Neural cell (in vitro differentiated cells): ENCODE measurements at regions not wholly inside any gene's neighbourhood (a gene's known extent, or its start where the extent isn't known, plus 50 kb on each side); places are given as distances from the start of the nearest gene placed in this dataset.

Source experiments
- EP300 ChIP-seq: fragments of 450-650 bp; conservative IDR thresholded peaks from 2 replicates; pipeline ENCODE4 v1.6.1; 2014; ENCODE audit warnings: antibody characterized with exemption, mild to moderate bottlenecking, moderate library complexity; ENCODE audit not compliant: poor library complexity, severe bottlenecking
- EZH2 ChIP-seq: fragments of 200-600, 300-800 bp; shearing (Covaris generic), sonication (generic); IDR thresholded peaks from 2 replicates; pipeline ENCODE4 v1.6.1; 2014; ENCODE audit warnings: antibody characterized with exemption, low read length, borderline replicate concordance, mild to moderate bottlenecking; ENCODE audit not compliant: insufficient read depth, poor library complexity, severe bottlenecking
- POLR2AphosphoS5 ChIP-seq: IDR thresholded peaks from 2 replicates; pipeline ENCODE4 v1.6.1; 2012
- TF ChIP-seq, protein P1 (sequence below): fragments of 450-650 bp; IDR thresholded peaks from 2 replicates; pipeline ENCODE4 v1.5.1; 2014; ENCODE audit warnings: antibody characterized with exemption, mild to moderate bottlenecking, moderate library complexity; ENCODE audit not compliant: poor library complexity, severe bottlenecking
- TF ChIP-seq, protein P2 (sequence below): IDR thresholded peaks from 2 replicates; pipeline ENCODE4 v1.6.1; 2012; ENCODE audit warnings: borderline replicate concordance

DNA sequence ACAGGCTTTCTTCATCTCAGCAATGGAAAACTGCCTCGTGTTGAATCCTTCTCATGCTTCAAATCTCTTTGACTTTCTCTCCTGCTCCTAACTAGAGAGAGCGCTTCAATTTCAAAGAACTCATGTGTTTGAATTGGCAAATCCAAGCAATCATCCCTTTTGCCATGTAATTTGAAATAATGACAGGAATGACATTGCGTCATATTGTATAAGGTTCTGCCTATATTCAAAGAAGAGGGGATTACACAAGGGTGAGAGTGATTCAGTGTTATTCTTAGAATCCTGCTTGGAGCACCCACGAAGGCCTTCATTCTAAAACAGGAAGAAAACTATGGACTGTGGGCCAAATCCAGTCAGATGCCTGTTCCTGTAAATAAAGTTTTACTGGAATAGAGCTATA is 720.6 kb downstream of the JRKL start:
- TF ChIP-seq, protein P1, sequence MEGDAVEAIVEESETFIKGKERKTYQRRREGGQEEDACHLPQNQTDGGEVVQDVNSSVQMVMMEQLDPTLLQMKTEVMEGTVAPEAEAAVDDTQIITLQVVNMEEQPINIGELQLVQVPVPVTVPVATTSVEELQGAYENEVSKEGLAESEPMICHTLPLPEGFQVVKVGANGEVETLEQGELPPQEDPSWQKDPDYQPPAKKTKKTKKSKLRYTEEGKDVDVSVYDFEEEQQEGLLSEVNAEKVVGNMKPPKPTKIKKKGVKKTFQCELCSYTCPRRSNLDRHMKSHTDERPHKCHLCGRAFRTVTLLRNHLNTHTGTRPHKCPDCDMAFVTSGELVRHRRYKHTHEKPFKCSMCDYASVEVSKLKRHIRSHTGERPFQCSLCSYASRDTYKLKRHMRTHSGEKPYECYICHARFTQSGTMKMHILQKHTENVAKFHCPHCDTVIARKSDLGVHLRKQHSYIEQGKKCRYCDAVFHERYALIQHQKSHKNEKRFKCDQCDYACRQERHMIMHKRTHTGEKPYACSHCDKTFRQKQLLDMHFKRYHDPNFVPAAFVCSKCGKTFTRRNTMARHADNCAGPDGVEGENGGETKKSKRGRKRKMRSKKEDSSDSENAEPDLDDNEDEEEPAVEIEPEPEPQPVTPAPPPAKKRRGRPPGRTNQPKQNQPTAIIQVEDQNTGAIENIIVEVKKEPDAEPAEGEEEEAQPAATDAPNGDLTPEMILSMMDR = no peak
- TF ChIP-seq EZH2 = no peak
- TF ChIP-seq, protein P2, sequence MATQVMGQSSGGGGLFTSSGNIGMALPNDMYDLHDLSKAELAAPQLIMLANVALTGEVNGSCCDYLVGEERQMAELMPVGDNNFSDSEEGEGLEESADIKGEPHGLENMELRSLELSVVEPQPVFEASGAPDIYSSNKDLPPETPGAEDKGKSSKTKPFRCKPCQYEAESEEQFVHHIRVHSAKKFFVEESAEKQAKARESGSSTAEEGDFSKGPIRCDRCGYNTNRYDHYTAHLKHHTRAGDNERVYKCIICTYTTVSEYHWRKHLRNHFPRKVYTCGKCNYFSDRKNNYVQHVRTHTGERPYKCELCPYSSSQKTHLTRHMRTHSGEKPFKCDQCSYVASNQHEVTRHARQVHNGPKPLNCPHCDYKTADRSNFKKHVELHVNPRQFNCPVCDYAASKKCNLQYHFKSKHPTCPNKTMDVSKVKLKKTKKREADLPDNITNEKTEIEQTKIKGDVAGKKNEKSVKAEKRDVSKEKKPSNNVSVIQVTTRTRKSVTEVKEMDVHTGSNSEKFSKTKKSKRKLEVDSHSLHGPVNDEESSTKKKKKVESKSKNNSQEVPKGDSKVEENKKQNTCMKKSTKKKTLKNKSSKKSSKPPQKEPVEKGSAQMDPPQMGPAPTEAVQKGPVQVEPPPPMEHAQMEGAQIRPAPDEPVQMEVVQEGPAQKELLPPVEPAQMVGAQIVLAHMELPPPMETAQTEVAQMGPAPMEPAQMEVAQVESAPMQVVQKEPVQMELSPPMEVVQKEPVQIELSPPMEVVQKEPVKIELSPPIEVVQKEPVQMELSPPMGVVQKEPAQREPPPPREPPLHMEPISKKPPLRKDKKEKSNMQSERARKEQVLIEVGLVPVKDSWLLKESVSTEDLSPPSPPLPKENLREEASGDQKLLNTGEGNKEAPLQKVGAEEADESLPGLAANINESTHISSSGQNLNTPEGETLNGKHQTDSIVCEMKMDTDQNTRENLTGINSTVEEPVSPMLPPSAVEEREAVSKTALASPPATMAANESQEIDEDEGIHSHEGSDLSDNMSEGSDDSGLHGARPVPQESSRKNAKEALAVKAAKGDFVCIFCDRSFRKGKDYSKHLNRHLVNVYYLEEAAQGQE = no peak
- TF ChIP-seq EP300 = no peak
- no peak for TF ChIP-seq POLR2AphosphoS5
